GM03348 (cell line): ENCODE measurements at regions not wholly inside any gene's neighbourhood (a gene's known extent, or its start where the extent isn't known, plus 50 kb on each side); places are given as distances from the start of the nearest gene placed in this dataset.
A peak's percentile ranks its signal among the peaks of the same experiment; 100 is the strongest.

ENCODE experiments used
- DNase-seq: peaks from one replicate; pipeline ENCODE4 v3.0.0; 2012; ENCODE audit warnings: low spot score

DNA sequence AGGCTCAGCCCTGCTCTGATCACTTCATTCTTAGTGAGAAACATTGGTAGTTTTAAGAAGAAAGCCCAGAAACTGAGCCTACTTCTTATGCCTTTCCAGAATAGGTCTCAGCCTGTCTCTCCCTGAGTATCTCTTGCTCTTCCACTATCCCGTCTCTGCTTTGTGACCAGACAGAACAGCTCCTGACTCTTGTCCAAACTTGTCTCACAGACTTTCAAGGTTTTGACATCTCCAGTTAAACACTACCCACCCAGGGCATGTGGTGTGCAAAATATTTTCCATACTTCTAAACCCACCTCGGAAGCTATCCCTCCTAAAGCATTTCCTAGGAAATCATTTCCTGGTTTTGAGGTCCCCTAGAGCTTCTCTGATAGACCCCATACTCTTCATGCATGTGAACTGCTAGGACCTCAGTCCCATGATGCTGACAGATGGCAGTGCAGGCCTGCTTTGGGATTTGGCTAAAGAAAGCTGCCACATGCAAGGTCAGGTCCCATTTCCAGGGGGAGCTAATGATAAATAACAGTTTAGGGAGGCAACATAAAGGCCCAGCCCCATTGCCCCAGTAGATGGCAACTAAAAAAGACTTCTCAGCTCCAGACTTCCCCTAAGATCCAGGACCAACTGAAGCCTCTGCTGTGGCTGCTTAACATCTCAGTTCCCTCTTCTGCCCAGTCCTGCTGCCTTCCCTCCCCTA is 211.5 kb downstream of the MED10 start:
- no peak for DNase-seq

DNA sequence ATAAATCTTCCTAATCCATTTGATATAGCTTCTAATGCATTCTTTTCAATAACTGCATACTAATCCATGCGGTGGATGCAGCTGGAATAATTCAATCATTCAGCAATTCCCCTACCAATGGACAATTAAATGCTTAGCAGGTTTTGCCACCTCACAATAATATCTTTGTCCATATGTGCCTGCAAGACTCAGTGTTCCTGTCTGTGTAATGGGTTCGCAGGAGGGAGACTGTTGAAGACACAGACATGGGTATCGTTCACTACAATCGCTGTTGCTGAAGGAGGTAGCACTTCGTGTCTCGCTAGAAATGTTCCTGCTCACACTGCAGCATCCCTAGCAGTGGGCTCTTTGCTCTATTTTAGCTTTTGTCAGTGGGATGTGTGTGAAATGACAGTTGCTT is 214.4 kb downstream of the MED10 start:
- no peak for DNase-seq

- DNase-seq = no peak
These were observed 216.2 kb downstream of the MED10 start for GRCh38 chr5:6162175-6162574.

DNA sequence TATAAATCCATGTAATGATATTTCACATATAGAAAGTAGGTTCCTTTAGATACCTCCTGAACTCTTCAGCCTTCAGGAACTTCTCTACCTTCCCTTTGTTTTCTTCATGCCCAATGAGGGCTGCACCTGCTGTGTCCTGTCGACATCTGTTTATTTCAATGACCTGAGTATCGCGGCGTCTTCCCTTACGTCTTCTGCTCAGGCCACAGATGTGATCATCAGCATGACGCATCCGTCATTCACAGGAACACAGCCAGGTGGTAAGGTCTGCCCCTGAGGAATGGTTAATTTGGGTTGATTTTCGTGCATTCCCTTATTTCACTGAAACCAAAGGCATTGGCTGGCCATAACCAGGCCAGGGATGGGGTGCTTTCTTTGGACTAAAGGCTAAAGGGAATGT is 217.1 kb downstream of the MED10 start:
- no peak for DNase-seq

- no peak for DNase-seq
These were observed 218.4 kb downstream of the MED10 start for GRCh38 chr5:6159832-6160430.

DNA sequence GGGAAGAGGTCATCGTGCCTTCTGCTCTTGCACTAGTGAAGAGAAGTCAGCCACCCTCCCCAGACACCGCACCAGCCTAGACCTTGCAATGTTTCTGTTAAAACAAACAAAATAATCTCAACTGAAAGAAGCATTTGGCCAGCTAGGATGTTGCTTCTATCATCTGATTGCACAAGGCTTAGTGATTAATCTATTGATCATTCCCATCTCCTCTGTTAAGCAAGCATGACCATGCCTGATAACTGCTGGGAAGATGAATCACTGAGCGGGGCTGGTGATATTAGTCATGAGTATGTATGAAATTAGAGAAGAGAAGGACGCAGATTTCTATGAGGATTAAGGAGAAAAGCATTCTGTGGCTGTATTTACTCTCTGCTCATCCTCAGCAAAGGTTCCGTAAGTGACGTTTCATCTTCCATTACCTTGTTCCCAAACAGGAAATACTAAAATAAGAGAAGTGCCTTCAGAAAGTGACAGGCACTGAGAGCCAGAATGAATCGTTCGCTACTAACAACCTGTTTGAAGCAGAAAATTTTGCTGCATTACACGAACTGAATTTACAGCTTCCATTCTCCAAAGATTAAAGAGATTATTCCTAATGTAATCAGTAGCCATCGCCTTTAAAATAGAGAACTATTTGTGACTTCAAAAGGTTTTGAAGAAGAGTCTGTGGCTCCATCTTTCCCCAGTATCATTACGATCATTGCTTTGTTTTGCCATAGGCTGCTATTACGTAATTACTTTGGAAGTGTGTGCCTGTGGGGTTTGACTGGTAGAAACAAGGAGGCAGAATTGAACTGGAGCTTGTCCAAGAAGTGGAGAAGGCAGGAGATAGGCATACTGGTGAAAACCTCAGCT is 219.1 kb downstream of the MED10 start:
- DNase-seq = peak; percentile 50

DNA sequence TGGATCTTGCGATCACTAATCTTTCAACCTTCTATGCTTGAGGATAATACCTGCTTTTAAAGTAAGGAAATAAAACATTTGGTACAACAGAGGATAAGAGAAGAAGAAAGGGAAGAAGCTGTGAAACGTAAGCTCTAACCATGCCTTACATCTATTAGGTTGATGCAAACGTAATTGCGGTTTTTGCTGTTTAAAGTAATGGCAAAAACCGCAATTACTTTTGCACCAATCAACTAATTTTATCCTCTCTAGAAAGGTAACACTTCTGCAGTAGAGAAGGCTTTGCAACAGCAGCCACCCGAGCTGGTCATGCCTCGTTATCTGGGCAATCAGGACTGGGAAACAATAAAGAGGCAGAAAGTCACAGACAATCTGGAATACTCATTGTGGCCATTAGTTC is 224.1 kb downstream of the MED10 start:
- no peak for DNase-seq

- no peak for DNase-seq
These were observed 232.1 kb downstream of the MED10 start for GRCh38 chr5:6146271-6146670.

DNA sequence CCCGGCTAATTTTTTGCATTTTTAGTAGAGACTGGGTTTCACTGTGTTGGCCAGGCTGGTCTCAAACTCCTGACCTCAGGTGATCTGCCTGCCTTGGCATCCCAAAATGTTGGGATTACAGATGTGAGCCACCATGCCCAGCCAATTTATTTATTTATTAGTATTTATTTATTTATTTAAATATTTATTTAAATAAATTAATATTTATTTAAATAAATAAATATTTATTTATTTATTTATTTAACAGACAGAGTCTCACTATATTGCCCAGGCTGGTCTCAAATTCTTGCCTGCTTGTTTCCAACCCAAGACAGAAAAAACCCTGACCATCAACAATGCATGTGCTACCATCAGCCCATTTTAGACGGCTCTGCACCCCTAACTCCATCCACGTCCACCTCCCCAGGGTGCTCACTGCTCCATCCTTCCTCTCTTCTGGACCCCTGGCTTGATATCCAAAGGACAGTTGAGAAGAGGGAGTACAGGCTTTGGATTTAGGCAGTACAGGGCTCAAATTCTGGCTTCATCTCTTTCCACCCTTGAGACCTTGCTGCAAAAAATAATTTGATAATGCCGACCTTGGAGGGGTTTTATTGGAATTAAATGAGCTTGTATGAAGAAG is 232.6 kb downstream of the MED10 start:
- no peak for DNase-seq

- no peak for DNase-seq
These were observed 234.8 kb downstream of the MED10 start for GRCh38 chr5:6143523-6143922.

- no peak for DNase-seq
These were observed 236.0 kb downstream of the MED10 start for GRCh38 chr5:6142353-6142752.

GRCh38 chr5:6140219-6140618 is 238.1 kb downstream of the MED10 start:
- no peak for DNase-seq

- DNase-seq = no peak
These were observed 242.4 kb downstream of the MED10 start for GRCh38 chr5:6135977-6136376.

DNA sequence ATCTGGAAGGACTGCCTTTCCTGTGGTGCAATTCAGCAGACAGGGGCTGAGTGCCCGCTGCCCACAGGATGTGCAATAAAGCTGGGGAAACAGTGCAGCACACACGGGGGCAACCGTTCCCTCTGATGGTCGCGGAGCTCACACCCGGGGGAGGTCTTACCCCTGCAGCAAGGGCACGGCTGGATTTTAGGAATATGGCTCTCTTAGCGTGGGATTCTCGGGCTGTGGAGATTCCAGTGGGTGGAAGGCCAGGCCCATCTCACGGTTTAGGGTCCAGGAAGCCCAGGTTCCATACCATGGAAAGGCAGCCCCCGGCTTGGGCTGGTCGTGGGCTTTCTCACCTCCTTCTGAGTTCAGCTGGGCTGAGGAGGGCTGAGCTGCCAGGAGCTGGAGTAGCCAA is 244.1 kb downstream of the MED10 start:
- DNase-seq = no peak

- DNase-seq = no peak
These were observed 252.6 kb downstream of the MED10 start for GRCh38 chr5:6125781-6126180.

DNA sequence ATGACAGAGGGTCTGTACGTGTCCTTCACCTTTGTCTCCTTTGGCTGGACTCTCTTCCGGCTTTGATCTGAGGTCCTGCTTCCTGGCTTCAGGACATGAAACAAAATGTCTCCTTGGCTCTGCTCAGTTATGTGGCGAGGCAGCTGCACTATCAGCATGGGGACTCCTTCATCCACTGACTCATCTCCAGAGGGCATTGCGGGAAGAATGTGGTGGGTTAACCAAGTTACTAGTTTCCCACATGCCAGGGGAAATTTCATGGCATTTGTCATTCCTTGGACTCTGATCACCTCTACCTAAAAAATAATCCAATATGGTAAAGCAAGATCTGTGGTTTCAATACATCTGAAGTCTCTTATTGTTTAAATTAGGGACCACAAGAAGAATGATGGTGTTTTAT is 259.7 kb downstream of the MED10 start:
- no peak for DNase-seq

DNA sequence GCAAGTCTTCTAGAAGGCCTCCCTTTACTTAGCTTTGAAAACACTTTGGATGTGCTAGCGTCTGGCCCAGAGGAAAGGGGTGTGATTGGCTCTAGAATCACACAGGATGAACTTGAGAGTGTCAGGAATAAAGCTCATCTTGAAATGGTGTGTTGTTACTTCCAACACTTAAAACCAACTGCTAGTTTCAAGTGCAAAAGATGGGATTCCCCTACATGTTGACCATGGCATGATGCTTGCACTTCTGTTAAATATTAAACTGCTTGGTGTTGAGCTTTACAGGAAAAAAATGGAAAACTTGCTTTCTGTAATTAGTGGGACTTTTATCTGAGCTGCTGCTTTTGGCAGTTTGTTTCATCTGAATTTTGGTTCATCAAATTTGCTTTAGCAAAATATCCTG is 261.1 kb downstream of the MED10 start:
- DNase-seq = no peak

DNA sequence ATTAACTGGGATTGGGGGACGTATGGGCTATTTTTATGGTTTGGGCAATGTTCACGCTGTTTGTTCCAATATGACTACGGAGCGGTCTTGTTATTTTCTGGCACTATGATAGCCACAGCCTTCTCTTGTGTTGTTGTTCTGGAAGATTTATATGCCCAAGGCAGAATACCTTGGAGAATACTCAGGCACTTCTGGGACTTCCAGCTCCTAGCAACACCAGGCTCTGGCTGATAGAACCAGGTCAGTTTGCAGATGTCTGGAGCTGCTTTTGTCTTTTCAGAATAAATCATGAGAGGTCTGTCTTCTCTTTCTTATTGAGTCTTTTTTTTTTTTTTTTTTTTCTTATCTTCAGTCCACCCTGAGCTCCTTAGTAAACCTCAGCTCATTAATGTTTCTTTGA is 262.5 kb downstream of the MED10 start:
- DNase-seq = no peak

GRCh38 chr5:6112538-6112937 is 265.8 kb downstream of the MED10 start:
- DNase-seq = no peak

DNA sequence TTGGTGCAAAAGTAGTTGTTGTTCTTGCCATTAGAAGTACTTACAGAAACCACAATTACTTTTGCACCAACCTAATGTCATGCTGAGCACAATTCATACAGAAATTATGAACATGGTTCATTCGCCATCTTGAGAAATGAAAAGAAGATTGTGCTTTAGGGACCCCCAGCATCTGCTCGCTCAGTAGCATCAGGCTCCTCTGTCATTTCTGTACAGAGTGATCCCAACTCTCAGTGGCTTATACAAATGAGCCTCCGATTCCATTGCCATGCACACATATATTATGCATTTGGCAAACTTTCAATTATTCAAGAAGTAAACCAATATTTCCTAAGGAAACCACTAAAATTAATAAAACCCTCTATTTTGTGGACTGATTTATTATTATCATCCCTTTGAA is 266.2 kb downstream of the MED10 start:
- no peak for DNase-seq

DNA sequence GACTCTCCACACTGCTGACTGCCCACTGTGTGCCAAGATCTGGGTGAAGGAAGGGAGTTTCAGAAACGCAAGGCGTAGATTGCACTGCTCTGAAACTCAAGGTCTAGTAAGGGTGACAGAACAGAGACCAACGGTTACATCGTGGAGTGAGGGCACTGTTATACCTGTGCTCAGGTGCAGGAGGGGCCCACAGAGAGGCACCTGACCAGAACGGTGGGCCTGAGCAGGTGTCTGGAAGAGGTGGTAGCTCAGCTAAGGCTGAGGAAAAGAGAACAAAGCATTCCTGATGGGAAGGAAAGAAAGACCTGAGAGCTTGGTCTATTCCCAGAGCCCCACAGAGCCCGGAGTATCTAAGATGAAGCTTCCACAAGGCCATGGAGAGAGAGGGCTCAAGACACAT is 267.2 kb downstream of the MED10 start:
- DNase-seq = no peak

- DNase-seq = no peak
These were observed 267.8 kb downstream of the MED10 start for GRCh38 chr5:6110441-6111005.
